SK-N-SH treated with all-trans-retinoic acid at 6 μM for 48 hours (cell line): ENCODE measurements at regions not wholly inside any gene's neighbourhood (a gene's known extent, or its start where the extent isn't known, plus 50 kb on each side); places are given as distances from the start of the nearest gene placed in this dataset.

Experiments used
- CREB5 ChIP-seq: fragments of 250-450 bp; sonication (Bioruptor Pico); IDR thresholded peaks from 2 replicates; pipeline ENCODE4 v1.5.1; 2020; ENCODE audit warnings: low read depth, mild to moderate bottlenecking, moderate library complexity
- ESRRG ChIP-seq: fragments of 250-450 bp; sonication (Bioruptor Pico); IDR thresholded peaks from 2 replicates; pipeline ENCODE4 v1.6.1; 2021; ENCODE audit warnings: mild to moderate bottlenecking
- PATZ1 ChIP-seq: fragments of 250-450 bp; sonication (Bioruptor Pico); IDR thresholded peaks from 2 replicates; pipeline ENCODE4 v1.8.0; 2020; ENCODE audit warnings: mild to moderate bottlenecking, moderate library complexity, borderline replicate concordance
- SNAI2 ChIP-seq: fragments of 250-450 bp; sonication (Bioruptor Pico); IDR thresholded peaks from 2 replicates; pipeline ENCODE4 v1.5.0; 2020; ENCODE audit warnings: mild to moderate bottlenecking, moderate library complexity
- TCF4 ChIP-seq: fragments of 250-450 bp; sonication (Bioruptor Pico); IDR thresholded peaks from 2 replicates; pipeline ENCODE4 v1.8.0; 2021; ENCODE audit warnings: mild to moderate bottlenecking, moderate library complexity, borderline replicate concordance

GRCh38 chrX:122555925-122556324, 628.2 kb upstream of the GRIA3 start:
- TF ChIP-seq TCF4 (CRISPR knock-in tag) (no peak), ESRRG (CRISPR knock-in tag) (no peak), CREB5 (CRISPR knock-in tag) (no peak), SNAI2 (CRISPR knock-in tag) (no peak), PATZ1 (CRISPR knock-in tag) (no peak)
